Gastroesophageal sphincter (tissue), 3 donors: ENCODE measurements at regions not wholly inside any gene's neighbourhood (a gene's known extent, or its start where the extent isn't known, plus 50 kb on each side); places are given as distances from the start of the nearest gene placed in this dataset.

Source experiments
- CTCF ChIP-seq, 4 experiments: fragments of 200-600 bp in 2 of 4; fragments of 450-650 bp in 2 of 4; sonication (generic) in 1 of 4; IDR thresholded peaks; one replicate each; pipeline ENCODE4 v1.5.1; 2017 to 2019; ENCODE audit warnings: antibody characterized with exemption in 4 of 4, mild to moderate bottlenecking in 2 of 4, moderate library complexity in 2 of 4
- EP300 ChIP-seq: sonication (generic); formaldehyde crosslinking; IDR thresholded peaks from one replicate; pipeline ENCODE4 v1.6.1; 2017; ENCODE audit warnings: antibody characterized with exemption, mild to moderate bottlenecking
- POLR2AphosphoS5 ChIP-seq: sonication (generic); formaldehyde crosslinking; IDR thresholded peaks from one replicate; pipeline ENCODE4 v1.6.1; 2017; ENCODE audit warnings: antibody characterized with exemption

GRCh38 chr17:71438631-71439146, 682.1 kb upstream of the SOX9 start:
- no peak for TF ChIP-seq CTCF (IDR thresholded peaks at IDR 0.05)
- TF ChIP-seq POLR2AphosphoS5, result no peak
- no peak for TF ChIP-seq EP300
